Astrocyte (in vitro differentiated cells and primary cell): ENCODE measurements at regions not wholly inside any gene's neighbourhood (a gene's known extent, or its start where the extent isn't known, plus 50 kb on each side); places are given as distances from the start of the nearest gene placed in this dataset.

Source experiments
- EZH2 ChIP-seq: IDR thresholded peaks from 2 replicates; pipeline ENCODE4 v1.6.1; 2012; ENCODE audit warnings: mild to moderate bottlenecking, low read length, inconsistent platforms; ENCODE audit not compliant: insufficient read depth
- TF ChIP-seq, protein P1 (sequence below): IDR thresholded peaks from 2 replicates; pipeline ENCODE4 v1.5.1; 2011; ENCODE audit warnings: low read depth, mild to moderate bottlenecking, inconsistent platforms, low read length, moderate library complexity; ENCODE audit not compliant: insufficient read depth

DNA sequence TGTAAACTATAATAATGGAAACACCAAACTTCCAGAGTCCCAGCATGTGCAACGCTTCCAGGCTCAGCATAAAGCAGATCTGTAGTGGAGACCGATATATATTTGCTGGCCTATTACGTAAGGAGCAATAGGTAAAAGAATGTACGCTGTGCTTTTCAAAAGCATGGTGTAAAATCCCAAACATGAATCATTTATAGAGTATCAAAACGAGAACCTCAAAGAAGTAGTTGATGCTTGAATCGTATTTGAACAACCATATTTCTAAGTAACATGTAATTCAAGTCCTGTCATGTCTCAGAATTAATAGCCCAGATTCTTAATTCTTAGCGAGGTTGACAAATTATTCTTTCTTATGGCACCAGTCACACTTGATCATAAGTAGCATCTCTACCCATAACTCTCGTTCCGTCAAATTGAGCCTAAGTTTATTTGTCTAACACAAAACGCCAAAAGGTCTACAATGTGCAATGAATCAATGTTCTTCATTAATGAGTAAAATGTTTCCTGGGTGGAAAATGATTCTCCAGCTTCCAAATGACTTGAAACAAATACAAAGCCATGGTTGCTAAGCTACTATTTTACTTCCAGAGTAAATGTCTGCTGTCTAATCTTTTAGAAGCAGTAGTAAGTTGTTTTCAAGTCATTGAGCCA lies 811.5 kb upstream of the FRG1 start:
- TF ChIP-seq, protein P1, sequence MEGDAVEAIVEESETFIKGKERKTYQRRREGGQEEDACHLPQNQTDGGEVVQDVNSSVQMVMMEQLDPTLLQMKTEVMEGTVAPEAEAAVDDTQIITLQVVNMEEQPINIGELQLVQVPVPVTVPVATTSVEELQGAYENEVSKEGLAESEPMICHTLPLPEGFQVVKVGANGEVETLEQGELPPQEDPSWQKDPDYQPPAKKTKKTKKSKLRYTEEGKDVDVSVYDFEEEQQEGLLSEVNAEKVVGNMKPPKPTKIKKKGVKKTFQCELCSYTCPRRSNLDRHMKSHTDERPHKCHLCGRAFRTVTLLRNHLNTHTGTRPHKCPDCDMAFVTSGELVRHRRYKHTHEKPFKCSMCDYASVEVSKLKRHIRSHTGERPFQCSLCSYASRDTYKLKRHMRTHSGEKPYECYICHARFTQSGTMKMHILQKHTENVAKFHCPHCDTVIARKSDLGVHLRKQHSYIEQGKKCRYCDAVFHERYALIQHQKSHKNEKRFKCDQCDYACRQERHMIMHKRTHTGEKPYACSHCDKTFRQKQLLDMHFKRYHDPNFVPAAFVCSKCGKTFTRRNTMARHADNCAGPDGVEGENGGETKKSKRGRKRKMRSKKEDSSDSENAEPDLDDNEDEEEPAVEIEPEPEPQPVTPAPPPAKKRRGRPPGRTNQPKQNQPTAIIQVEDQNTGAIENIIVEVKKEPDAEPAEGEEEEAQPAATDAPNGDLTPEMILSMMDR = no peak
- no peak for TF ChIP-seq EZH2
